HepG2 (cell line): ENCODE measurements at regions not wholly inside any gene's neighbourhood (a gene's known extent, or its start where the extent isn't known, plus 50 kb on each side); places are given as distances from the start of the nearest gene placed in this dataset.

Source experiments
- ATAC-seq: fragments of 200-7000 bp; cut with Tn5 transposase; 3 replicates; pipeline ENCODE4 v1.9.1; 2020; ENCODE audit warnings: mild to moderate bottlenecking, moderate library complexity
- BruUV-seq: library from RNA; stranded (reverse); fragments of 400-500 nt; replicated peaks from 2 replicates; lab custom pipeline; 2021; lab: Mats Ljungman, UMichigan
- CTCF ChIA-PET: fragments of 300-600 bp; formaldehyde crosslinking; extraction: SDS; loops from one replicate; lab custom pipeline; 2021; ENCODE audit warnings: low total read pairs, inconsistent platforms, low intra/inter-chr PET ratio; lab: Yijun Ruan, JAX
- POLR2A ChIA-PET: fragments of 350-600 bp; sonication (Branson Sonifier 250); formaldehyde crosslinking; loops from one replicate; lab custom pipeline; 2020; ENCODE audit warnings: antibody characterized with exemption, inconsistent platforms; lab: Yijun Ruan, JAX
- DNase-seq: peaks from one replicate; pipeline ENCODE4 v3.0.0-alpha.2; 2015; ENCODE audit warnings: low spot score
- FAIRE-seq: peaks from 3 replicates; lab custom pipeline; 2011; peaks lifted over from hg19 to GRCh38; lab: Jason Lieb, UNC
- H2AFZ ChIP-seq: one replicate; pipeline ENCODE4 v1.6.1; 2011; ENCODE audit warnings: low read length, inconsistent platforms
- H3K27ac ChIP-seq: fragments of 300-600 bp; 3 replicates; pipeline ENCODE4 v1.8.0; 2011; ENCODE audit warnings: mixed run types, mild to moderate bottlenecking, mixed read lengths, low read length, inconsistent platforms; ENCODE audit not compliant: insufficient read depth; ENCODE audit errors: extremely low read length
- H3K27me3 ChIP-seq, 2 experiments: fragments of 200-600 bp in 1 of 2; 2 replicates in 1 of 2; 3 replicates in 1 of 2; pipeline versions ENCODE4 v1.6.0 to v1.8.0; 2011; ENCODE audit warnings: low read length in 2 of 2, mild to moderate bottlenecking in 2 of 2, moderate library complexity in 2 of 2, inconsistent platforms in 1 of 2; ENCODE audit not compliant: insufficient read depth in 2 of 2, control insufficient read depth in 1 of 2
- H3K36me3 ChIP-seq, 2 experiments: fragments of 200-600 bp in 1 of 2; replicated peaks in 1 of 2; 2 replicates in 1 of 2; 3 replicates in 1 of 2; pipeline versions ENCODE4 v1.5.1 to v1.8.0; 2011; ENCODE audit warnings: low read length in 2 of 2, inconsistent platforms in 1 of 2; ENCODE audit not compliant: insufficient read depth in 2 of 2, control insufficient read depth in 1 of 2
- H3K4me1 ChIP-seq: 2 replicates; pipeline ENCODE4 v1.5.1; 2012; ENCODE audit warnings: low read length, inconsistent platforms; ENCODE audit not compliant: insufficient read depth
- H3K4me2 ChIP-seq: 2 replicates; pipeline ENCODE4 v1.6.0; 2011; ENCODE audit warnings: low read depth, low read length, inconsistent platforms
- H3K4me3 ChIP-seq, 3 experiments: fragments of 200-600 bp in 1 of 3; sonication (generic), shearing (Covaris generic) in 1 of 3; replicated peaks in 1 of 3; 2 replicates each; pipeline ENCODE4 v1.5.1; 2011 to 2016; ENCODE audit warnings: low read length in 3 of 3, inconsistent platforms in 2 of 3, low read depth in 2 of 3, mild to moderate bottlenecking in 2 of 3, control low read depth in 1 of 3, mixed read lengths in 1 of 3; ENCODE audit not compliant: insufficient read depth in 1 of 3
- H3K79me2 ChIP-seq: one replicate; pipeline ENCODE4 v1.6.1; 2011; ENCODE audit warnings: low read length, inconsistent platforms; ENCODE audit not compliant: insufficient read depth
- H3K9ac ChIP-seq: 2 replicates; pipeline ENCODE4 v1.6.0; 2011; ENCODE audit warnings: mild to moderate bottlenecking, low read depth, low read length, inconsistent platforms; ENCODE audit not compliant: insufficient read depth
- H3K9me3 ChIP-seq: 2 replicates; pipeline ENCODE4 v1.5.1; 2012; ENCODE audit warnings: mild to moderate bottlenecking, low read length
- H4K20me1 ChIP-seq: 2 replicates; pipeline ENCODE4 v1.6.0; 2011; ENCODE audit warnings: inconsistent platforms, mild to moderate bottlenecking, low read length, moderate library complexity; ENCODE audit not compliant: insufficient read depth
- ARID2 ChIP-seq: sonication (generic); formaldehyde crosslinking; IDR thresholded peaks from 2 replicates; pipeline ENCODE4 v1.8.1; 2022; ENCODE audit warnings: mild to moderate bottlenecking, missing genetic modification reagents, borderline replicate concordance
- BRCA1 ChIP-seq: sonication (generic); formaldehyde crosslinking; IDR thresholded peaks from 2 replicates; pipeline ENCODE4 v1.4.0; 2020; ENCODE audit warnings: missing genetic modification reagents
- CENPT ChIP-seq: sonication (generic); formaldehyde crosslinking; IDR thresholded peaks from 2 replicates; pipeline ENCODE4 v1.8.0; 2022; ENCODE audit warnings: low read depth, mild to moderate bottlenecking, moderate library complexity, missing genetic modification reagents
- FOXO1 ChIP-seq: sonication (generic); formaldehyde crosslinking; IDR thresholded peaks from 2 replicates; pipeline ENCODE4 v1.4.0; 2020; ENCODE audit warnings: missing genetic modification reagents
- KLF13 ChIP-seq: sonication (generic); formaldehyde crosslinking; IDR thresholded peaks from 2 replicates; pipeline ENCODE4 v1.4.0; 2020; ENCODE audit warnings: mild to moderate bottlenecking, missing genetic modification reagents
- KLF16 ChIP-seq, 2 experiments: sonication (generic) in 1 of 2; formaldehyde crosslinking in 1 of 2; IDR thresholded peaks; 2 replicates each; pipeline versions ENCODE4 v1.6.1 to v1.8.0; 2016 to 2023; ENCODE audit warnings: missing genetic modification reagents in 2 of 2, missing compliant biosample characterization in 1 of 2
- MIER2 ChIP-seq: IDR thresholded peaks from 2 replicates; pipeline ENCODE4 v1.6.1; 2016; ENCODE audit warnings: missing biosample characterization, missing genetic modification reagents
- NR2F6 ChIP-seq, 2 experiments: IDR thresholded peaks; 2 replicates each; pipeline ENCODE4 v1.6.1; 2016; ENCODE audit warnings: antibody characterized with exemption in 1 of 2, mild to moderate bottlenecking in 1 of 2
- PBX2 ChIP-seq: IDR thresholded peaks from 2 replicates; pipeline ENCODE4 v1.6.1; 2016; ENCODE audit warnings: control low read depth
- ZNF256 ChIP-seq: sonication (generic); formaldehyde crosslinking; conservative IDR thresholded peaks from 2 replicates; pipeline ENCODE4 v1.4.0; 2020; ENCODE audit warnings: missing genetic modification reagents
- ZNF788 ChIP-seq: sonication (generic); formaldehyde crosslinking; IDR thresholded peaks from 2 replicates; pipeline ENCODE4 v1.5.0; 2020; ENCODE audit warnings: mild to moderate bottlenecking, missing genetic modification reagents, borderline replicate concordance
- WGBS: methylation state at CpG from one replicate; pipeline ENCODE4 v1.1.6; 2017; ENCODE audit warnings: low lambda C conversion rate; 5-methylcytosine and 5-hydroxymethylcytosine counted together
- in situ Hi-C: cut with HindIII; loops from 2 replicates; pipeline ENCODE4 v1.10.0; 2017; ENCODE audit warnings: low pct_unique_long_range_greater_than_20kb; ENCODE audit not compliant: extremely low pct_ligation_motif_present
- intact Hi-C: fragments of 100-400 bp; cut with micrococcal nuclease; formaldehyde crosslinking; loops from one replicate; pipeline ENCODE4 v1.10.0; 2022; ENCODE audit not compliant: unreplicated experiment

GRCh38 chr17:70493277-70493874 lies 324.0 kb downstream of the KCNJ2 start:
- ATAC-seq (no peak), FAIRE-seq (no peak), DNase-seq (no peak)
- Histone ChIP-seq H3K9ac (no peak overlapping the region), H3K36me3 (no peaks in the 10 kb centered on the region), H3K9me3 (peaks cover 43% of the 10 kb centered on the region), H3K79me2 (no peaks in the 10 kb centered on the region), H3K27ac (no peak overlapping the region), H2AFZ (no peak overlapping the region), H3K4me2 (no peak overlapping the region), H3K27me3 (no peaks in the 10 kb centered on the region), H3K4me1 (no peaks in the 10 kb centered on the region), H4K20me1 (no peaks in the 10 kb centered on the region), H3K4me3 (no peak overlapping the region)
- POLR2A ChIA-PET = no interaction called here
- WGBS = 1% methylated on average over 3 of the region's 3 CpGs
- intact Hi-C loops (no loop called here), in situ Hi-C loops (no loop called here)
- no TSS peak for BruUV-seq
- TF ChIP-seq KLF16 (CRISPR knock-in tag; IDR thresholded peaks at IDR 0.05) (no peak), ZNF788 (no peak), MIER2 (CRISPR knock-in tag) (no peak), CENPT (CRISPR knock-in tag) (no peak), ARID2 (CRISPR knock-in tag) (no peak), KLF13 (no peak), PBX2 (no peak), BRCA1 (no peak), FOXO1 (no peak), NR2F6 (IDR thresholded peaks at IDR 0.05) (no peak), NR2F6 (CRISPR knock-in tag; IDR thresholded peaks at IDR 0.05) (no peak), ZNF256 (CRISPR knock-in tag) (no peak)
- TF ChIP-seq, all 625 proteins: peak for 0
- CTCF ChIA-PET = no interaction called here
